ENCODE measurements at regions not wholly inside any gene's neighbourhood (a gene's known extent, or its start where the extent isn't known, plus 50 kb on each side); places are given as distances from the start of the nearest gene placed in this dataset.
"Not testable (repeated sequence)": the region's sequence is repeated elsewhere in the genome, so short reads cannot be mapped to it uniquely, and the experiment has no call there.

GRCh38 chr5:125081101-125081500 lies 334.7 kb upstream of the ZNF608 start:
- TF ChIP-seq JUND (IDR thresholded peaks at IDR 0.05; ENCODE audit: low read depth), result no peak
- no peak for DNase-seq (ENCODE audit: low read depth in 1 of 2, low spot score in 1 of 2)
- in situ Hi-C loops (cut with HindIII; ENCODE audit: low pct_unique_long_range_greater_than_20kb, low sequenced_read_pairs), result no loop called here

GRCh38 chr5:125083981-125084380 lies 337.5 kb upstream of the ZNF608 start:
- in situ Hi-C loops (cut with HindIII; ENCODE audit: low pct_unique_long_range_greater_than_20kb, low sequenced_read_pairs), result no loop called here
- DNase-seq (ENCODE audit: low read depth in 1 of 2, low spot score in 1 of 2), result no peak

GRCh38 chr5:125085797-125086505 lies 339.5 kb upstream of the ZNF608 start:
- TF ChIP-seq JUND (IDR thresholded peaks at IDR 0.05; ENCODE audit: low read depth), result no peak
- no peak for DNase-seq (ENCODE audit: low read depth in 1 of 2, low spot score in 1 of 2)
- in situ Hi-C loops (cut with HindIII; ENCODE audit: low pct_unique_long_range_greater_than_20kb, low sequenced_read_pairs), result no loop called here

More at GRCh38 chr5:125083981-125084380, 337.5 kb upstream of the ZNF608 start:
- TF ChIP-seq JUND (IDR thresholded peaks at IDR 0.05; ENCODE audit: low read depth), result no peak

GRCh38 chr5:125088522-125089105 lies 342.2 kb upstream of the ZNF608 start:
- no peak for TF ChIP-seq JUND (IDR thresholded peaks at IDR 0.05; ENCODE audit: low read depth)
- no peak for DNase-seq (ENCODE audit: low read depth in 1 of 2, low spot score in 1 of 2)

GRCh38 chr5:125092138-125092537 lies 345.7 kb upstream of the ZNF608 start:
- DNase-seq (ENCODE audit: low read depth in 1 of 2, low spot score in 1 of 2); in situ Hi-C loops (cut with HindIII; ENCODE audit: low pct_unique_long_range_greater_than_20kb, low sequenced_read_pairs): not testable (repeated sequence)

More at GRCh38 chr5:125088522-125089105, 342.2 kb upstream of the ZNF608 start:
- in situ Hi-C loops (cut with HindIII; ENCODE audit: low pct_unique_long_range_greater_than_20kb, low sequenced_read_pairs), result no loop called here

- in situ Hi-C loops (cut with HindIII; ENCODE audit: low pct_unique_long_range_greater_than_20kb, low sequenced_read_pairs), result no loop called here
- no peak for TF ChIP-seq JUND (IDR thresholded peaks at IDR 0.05; ENCODE audit: low read depth)
- DNase-seq (ENCODE audit: low read depth in 1 of 2, low spot score in 1 of 2), result no peak
These were observed 347.3 kb upstream of the ZNF608 start for GRCh38 chr5:125093776-125094175.

GRCh38 chr5:125100342-125100741 lies 353.9 kb upstream of the ZNF608 start:
- no peak for DNase-seq (ENCODE audit: low read depth in 1 of 2, low spot score in 1 of 2)
- TF ChIP-seq JUND (IDR thresholded peaks at IDR 0.05; ENCODE audit: low read depth), result no peak
- in situ Hi-C loops (cut with HindIII; ENCODE audit: low pct_unique_long_range_greater_than_20kb, low sequenced_read_pairs), result no loop called here

- DNase-seq (ENCODE audit: low read depth in 1 of 2, low spot score in 1 of 2), result no peak
- in situ Hi-C loops (cut with HindIII; ENCODE audit: low pct_unique_long_range_greater_than_20kb, low sequenced_read_pairs), result no loop called here
- no peak for TF ChIP-seq JUND (IDR thresholded peaks at IDR 0.05; ENCODE audit: low read depth)
These were observed 354.5 kb upstream of the ZNF608 start for GRCh38 chr5:125100951-125101350.

- DNase-seq (ENCODE audit: low read depth in 1 of 2, low spot score in 1 of 2), result no peak
These were observed 357.0 kb upstream of the ZNF608 start for GRCh38 chr5:125103459-125103858.

GRCh38 chr5:125106271-125106670 lies 359.8 kb upstream of the ZNF608 start:
- in situ Hi-C loops (cut with HindIII; ENCODE audit: low pct_unique_long_range_greater_than_20kb, low sequenced_read_pairs), result no loop called here
- DNase-seq (ENCODE audit: low read depth in 1 of 2, low spot score in 1 of 2), result no peak
- TF ChIP-seq JUND (IDR thresholded peaks at IDR 0.05; ENCODE audit: low read depth), result no peak

More at GRCh38 chr5:125103459-125103858, 357.0 kb upstream of the ZNF608 start:
- in situ Hi-C loops (cut with HindIII; ENCODE audit: low pct_unique_long_range_greater_than_20kb, low sequenced_read_pairs), result no loop called here
- no peak for TF ChIP-seq JUND (IDR thresholded peaks at IDR 0.05; ENCODE audit: low read depth)

GRCh38 chr5:125106881-125107280 lies 360.4 kb upstream of the ZNF608 start:
- no peak for DNase-seq (ENCODE audit: low read depth in 1 of 2, low spot score in 1 of 2)
- no peak for TF ChIP-seq JUND (IDR thresholded peaks at IDR 0.05; ENCODE audit: low read depth)
- in situ Hi-C loops (cut with HindIII; ENCODE audit: low pct_unique_long_range_greater_than_20kb, low sequenced_read_pairs), result no loop called here

GRCh38 chr5:125109293-125109692 lies 362.9 kb upstream of the ZNF608 start:
- no peak for DNase-seq (ENCODE audit: low read depth in 1 of 2, low spot score in 1 of 2)
- in situ Hi-C loops (cut with HindIII; ENCODE audit: low pct_unique_long_range_greater_than_20kb, low sequenced_read_pairs), result no loop called here
- no peak for TF ChIP-seq JUND (IDR thresholded peaks at IDR 0.05; ENCODE audit: low read depth)

- no peak for TF ChIP-seq JUND (IDR thresholded peaks at IDR 0.05; ENCODE audit: low read depth)
- in situ Hi-C loops (cut with HindIII; ENCODE audit: low pct_unique_long_range_greater_than_20kb, low sequenced_read_pairs), result no loop called here
- DNase-seq (ENCODE audit: low read depth in 1 of 2, low spot score in 1 of 2), result no peak
These were observed 363.4 kb upstream of the ZNF608 start for GRCh38 chr5:125109816-125110215.
